GM10266 (cell line): ENCODE measurements at regions not wholly inside any gene's neighbourhood (a gene's known extent, or its start where the extent isn't known, plus 50 kb on each side); places are given as distances from the start of the nearest gene placed in this dataset.
A peak's percentile ranks its signal among the peaks of the same experiment; 100 is the strongest.
"Not testable (repeated sequence)": the region's sequence is repeated elsewhere in the genome, so short reads cannot be mapped to it uniquely, and the experiment has no call there.

Experiments
- DNase-seq: peaks from one replicate; pipeline ENCODE4 v3.0.0; 2012; ENCODE audit errors: extremely low spot score
- CTCF ChIP-seq: IDR thresholded peaks from 2 replicates; pipeline ENCODE4 v1.5.1; 2012; ENCODE audit warnings: mild to moderate bottlenecking, low read depth; ENCODE audit not compliant: control insufficient read depth, insufficient read depth; ENCODE audit errors: missing control alignments

GRCh38 chr11:12585861-12586260 is 88.4 kb upstream of the TEAD1 start:
- no peak for TF ChIP-seq CTCF
- no peak for DNase-seq

GRCh38 chr11:12587333-12587991 is 86.8 kb upstream of the TEAD1 start:
- no peak for DNase-seq
- no peak for TF ChIP-seq CTCF

GRCh38 chr11:12591706-12592105 is 82.5 kb upstream of the TEAD1 start:
- TF ChIP-seq CTCF, result no peak
- DNase-seq, result no peak

- no peak for DNase-seq
- TF ChIP-seq CTCF, result no peak
Measured at GRCh38 chr11:12592283-12592682, 81.9 kb upstream of the TEAD1 start.

- not testable (repeated sequence) for DNase-seq
Measured at GRCh38 chr11:12595089-12595847, 79.0 kb upstream of the TEAD1 start.

- DNase-seq, result no peak
- no peak for TF ChIP-seq CTCF
Measured at GRCh38 chr11:12598330-12599256, 75.6 kb upstream of the TEAD1 start.

- peak; percentile 40 for DNase-seq
- peak; percentile 81 for TF ChIP-seq CTCF
Measured at GRCh38 chr11:12599408-12600143, 74.6 kb upstream of the TEAD1 start.
